ENCODE measurements at regions not wholly inside any gene's neighbourhood (a gene's known extent, or its start where the extent isn't known, plus 50 kb on each side); places are given as distances from the start of the nearest gene placed in this dataset.

GRCh38 chr16:9539346-9539745, 447.9 kb downstream of the HAPSTR1 start:
- ATAC-seq = no peak
- POLR2A ChIA-PET = no interaction called here
- TF ChIP-seq REST (IDR thresholded peaks at IDR 0.05; ENCODE audit: insufficient read depth in 1 of 2, low read depth in 2 of 2, low read length in 1 of 2) = no peak
- TF ChIP-seq POLR2AphosphoS5 (IDR thresholded peaks at IDR 0.05; ENCODE audit: low read depth, low read length) = no peak
- no peak for TF ChIP-seq CTCF (IDR thresholded peaks at IDR 0.05)
- TF ChIP-seq SIN3A (IDR thresholded peaks at IDR 0.05; ENCODE audit: borderline replicate concordance, insufficient read depth, low read depth, low read length) = no peak
- no peak for TF ChIP-seq TCF7L2 (IDR thresholded peaks at IDR 0.05; ENCODE audit: low read depth, low read length)
- Histone ChIP-seq H3K36me3 (ENCODE audit: control insufficient read depth, insufficient read depth, low read length) (no peaks in the 10 kb centered on the region), H3K4me3 (ENCODE audit: low read depth in 2 of 2, low read length in 2 of 2) (no peak overlapping the region), H3K9me3 (ENCODE audit: control insufficient read depth, insufficient read depth, low read depth, low read length) (no peaks in the 10 kb centered on the region), H3K4me1 (ENCODE audit: control insufficient read depth, insufficient read depth, low read length) (no peaks in the 10 kb centered on the region), H3K27ac (ENCODE audit: low read length) (no peak overlapping the region), H3K27me3 (ENCODE audit: control insufficient read depth, insufficient read depth, low read length) (no peaks in the 10 kb centered on the region; the same call in 1 of the 2 replicates)
- no TSS peak for BruUV-seq (replicated peaks)
- in situ Hi-C loops (cut with HindIII; ENCODE audit: low pct_unique_long_range_greater_than_20kb, low sequenced_read_pairs) = no loop called here
- CTCF ChIA-PET = no interaction called here
- no peak for DNase-seq (ENCODE audit: low read depth, low spot score)
- intact Hi-C loops (cut with micrococcal nuclease; ENCODE audit: unreplicated experiment) = no loop called here

GRCh38 chr16:9541723-9542122, 450.3 kb downstream of the HAPSTR1 start:
- in situ Hi-C loops (cut with HindIII; ENCODE audit: low pct_unique_long_range_greater_than_20kb, low sequenced_read_pairs) (no loop called here), intact Hi-C loops (cut with micrococcal nuclease; ENCODE audit: unreplicated experiment) (no loop called here)
- TF ChIP-seq SIN3A (IDR thresholded peaks at IDR 0.05; ENCODE audit: borderline replicate concordance, insufficient read depth, low read depth, low read length) (no peak), TCF7L2 (IDR thresholded peaks at IDR 0.05; ENCODE audit: low read depth, low read length) (no peak), POLR2AphosphoS5 (IDR thresholded peaks at IDR 0.05; ENCODE audit: low read depth, low read length) (no peak), REST (IDR thresholded peaks at IDR 0.05; ENCODE audit: insufficient read depth in 1 of 2, low read depth in 2 of 2, low read length in 1 of 2) (no peak), CTCF (IDR thresholded peaks at IDR 0.05) (no peak)
- no TSS peak for BruUV-seq (replicated peaks)
- no peaks in the 10 kb centered on the region for H3K9me3 ChIP-seq (ENCODE audit: control insufficient read depth, insufficient read depth, low read depth, low read length)
- POLR2A ChIA-PET = no interaction called here
- H3K4me1 ChIP-seq (ENCODE audit: control insufficient read depth, insufficient read depth, low read length) = no peaks in the 10 kb centered on the region
- no peaks in the 10 kb centered on the region for H3K36me3 ChIP-seq (ENCODE audit: control insufficient read depth, insufficient read depth, low read length)
- no peak for DNase-seq (ENCODE audit: low read depth, low spot score)
- CTCF ChIA-PET = no interaction called here
- no peak overlapping the region for H3K27ac ChIP-seq (ENCODE audit: low read length)
- H3K27me3 ChIP-seq (ENCODE audit: control insufficient read depth, insufficient read depth, low read length) = no peaks in the 10 kb centered on the region; the same call in 1 of the 2 replicates
- no peak for ATAC-seq
- no peak overlapping the region for H3K4me3 ChIP-seq (ENCODE audit: low read depth in 2 of 2, low read length in 2 of 2)
